HG03520 (cell line): ENCODE measurements at regions not wholly inside any gene's neighbourhood (a gene's known extent, or its start where the extent isn't known, plus 50 kb on each side); places are given as distances from the start of the nearest gene placed in this dataset.

Source experiments
- ATAC-seq: cut with Tn5 transposase; IDR thresholded peaks from one replicate; pipeline ENCODE4 v1.9.1; 2021; ENCODE audit warnings: mild to moderate bottlenecking, moderate library complexity; ENCODE audit not compliant: unreplicated experiment

DNA sequence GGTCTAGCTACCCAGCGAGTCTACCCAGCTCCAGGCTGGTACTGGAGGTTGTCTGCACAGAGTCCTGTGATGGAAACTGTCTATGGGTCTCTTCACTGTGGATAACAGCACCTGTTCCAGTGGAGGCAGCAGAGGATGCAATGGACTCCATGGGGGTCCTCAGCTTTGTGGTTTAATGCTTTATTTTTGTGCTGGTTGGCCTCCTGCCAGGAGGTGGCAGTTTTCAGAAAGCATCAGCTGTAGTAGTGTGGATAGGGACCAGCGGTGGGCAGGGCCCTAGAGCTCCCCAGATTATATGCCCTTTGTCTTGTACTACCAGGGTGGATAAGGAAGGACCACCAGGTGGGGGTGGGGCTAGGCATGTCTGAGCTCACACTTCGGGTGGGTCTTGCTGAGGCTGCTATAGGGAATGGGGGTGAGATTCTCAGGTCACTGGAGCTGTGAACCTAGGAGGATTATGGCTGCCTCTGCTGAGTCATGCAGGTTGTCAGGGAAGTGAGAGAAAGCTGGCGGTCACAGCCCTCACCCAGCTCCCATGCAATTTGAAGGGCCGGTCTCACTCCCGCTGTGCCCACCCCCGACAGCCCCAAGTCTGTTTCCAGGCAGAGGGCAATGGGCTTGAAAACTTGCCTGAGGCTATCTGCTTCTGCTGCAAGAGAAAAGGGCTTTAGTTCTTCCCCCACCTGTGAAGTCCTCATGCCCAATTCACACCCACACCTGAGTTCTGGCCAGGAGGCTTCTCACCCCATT lies 397.1 kb downstream of the TLE1 start:
- ATAC-seq = no peak

DNA sequence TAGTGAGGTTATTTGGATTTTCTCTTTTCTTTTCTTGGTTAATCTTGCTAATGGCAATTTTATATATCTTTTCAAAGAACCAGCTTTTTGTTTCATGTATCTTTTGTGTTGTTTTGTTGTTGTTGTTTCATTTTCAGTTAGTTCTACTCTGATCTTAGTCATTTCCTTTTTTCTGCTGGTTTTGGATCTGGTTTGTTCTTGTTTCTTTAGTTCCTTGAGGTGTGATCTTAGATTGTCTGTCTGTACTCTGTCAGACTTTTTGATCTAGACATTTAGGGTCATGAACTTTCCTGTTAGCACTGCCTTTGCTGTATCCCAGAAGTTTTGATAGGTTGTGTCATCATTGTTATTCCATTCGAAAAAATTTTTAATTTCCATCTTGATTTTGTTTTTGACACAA lies 399.7 kb downstream of the TLE1 start:
- ATAC-seq = no peak

DNA sequence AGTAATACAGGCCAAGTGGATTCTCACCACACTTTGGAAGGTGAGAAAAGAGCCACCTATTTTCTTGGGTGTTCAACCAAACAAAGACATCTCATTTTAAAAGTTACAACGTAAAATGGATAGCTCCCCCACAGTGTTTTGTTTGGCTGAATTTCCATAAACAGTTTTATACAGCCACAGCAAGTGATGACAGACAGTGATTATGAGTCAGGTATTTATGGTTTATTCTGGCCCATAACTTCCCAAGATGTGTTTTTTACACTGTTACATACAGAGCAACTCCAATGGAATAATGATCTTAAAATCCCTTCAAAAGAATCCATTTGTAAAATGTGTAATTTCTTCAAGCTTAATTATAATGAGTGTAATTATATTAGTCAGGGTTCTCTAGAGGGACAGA lies 421.3 kb downstream of the TLE1 start:
- ATAC-seq = no peak

DNA sequence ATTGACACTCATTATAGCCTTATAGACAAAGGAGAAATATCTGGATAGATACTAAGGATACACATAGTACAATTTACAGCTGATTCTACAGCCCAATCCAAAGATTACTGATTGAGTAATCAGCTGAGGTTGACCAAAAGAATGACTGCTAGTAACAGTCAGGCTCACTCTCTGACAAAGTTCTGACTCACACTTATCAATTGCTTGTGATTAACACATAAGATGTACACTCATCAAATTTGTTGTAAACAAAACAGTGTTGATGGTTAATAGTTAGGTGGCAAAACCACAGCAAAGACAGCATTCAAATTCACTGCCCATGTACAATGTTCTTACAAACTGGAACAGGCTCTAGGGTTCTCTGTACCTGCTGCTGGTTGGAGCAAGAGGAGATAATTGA lies 422.7 kb downstream of the TLE1 start:
- ATAC-seq = no peak

DNA sequence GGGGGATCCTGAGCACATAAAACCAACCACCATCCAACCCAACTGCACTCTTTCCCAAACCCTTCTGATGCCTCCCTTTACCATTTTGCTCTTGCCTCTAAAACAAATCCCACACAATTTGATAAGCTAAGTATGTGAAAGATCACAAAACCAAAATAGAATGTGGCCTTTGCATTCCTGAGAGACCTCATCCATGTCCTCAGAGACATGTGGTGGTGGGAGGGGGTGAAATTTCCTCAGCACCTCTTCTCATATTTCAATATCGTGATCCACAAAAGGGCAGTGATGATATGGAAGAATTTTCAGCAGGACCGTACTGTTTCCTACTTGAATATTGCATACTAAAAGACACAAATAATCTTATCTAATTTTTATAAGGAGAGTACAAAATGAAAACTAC lies 423.3 kb downstream of the TLE1 start:
- no peak for ATAC-seq

DNA sequence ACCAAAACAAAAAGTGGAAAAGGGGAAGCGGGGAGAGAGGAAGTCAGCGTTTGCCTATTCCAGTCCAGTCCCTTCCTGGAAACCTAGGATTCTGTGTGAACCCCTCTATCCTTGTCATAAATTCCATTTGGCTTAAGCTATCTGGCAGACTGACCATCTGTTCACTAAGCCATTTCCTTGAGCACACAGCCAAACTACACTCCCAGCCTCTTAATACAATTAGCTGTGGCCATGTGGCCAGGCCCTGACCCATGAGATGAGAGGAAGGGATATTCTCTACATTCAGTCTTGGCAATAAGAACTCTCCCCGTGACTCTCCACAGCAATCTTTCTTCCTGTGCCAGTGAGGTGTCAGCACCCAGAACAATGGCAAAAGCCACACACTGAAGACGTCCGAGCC lies 424.8 kb downstream of the TLE1 start:
- ATAC-seq = no peak

DNA sequence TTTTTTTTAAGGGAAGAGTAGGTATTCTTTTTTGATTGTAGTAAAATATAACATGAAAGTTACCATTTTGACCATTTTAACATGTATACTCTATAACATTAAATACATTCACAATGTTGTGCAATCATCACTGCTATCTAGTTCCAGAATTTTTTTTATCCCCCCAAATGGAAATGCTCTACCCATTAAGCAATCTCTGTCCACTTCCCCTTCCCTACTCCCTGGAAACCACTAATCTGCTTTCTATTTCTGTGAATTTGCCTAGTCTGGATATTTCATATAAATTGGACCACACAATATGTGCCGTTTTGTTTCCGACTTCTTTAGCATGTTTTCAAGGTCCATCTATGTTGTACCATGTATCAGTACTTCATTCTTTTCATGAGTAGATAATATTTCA lies 429.5 kb downstream of the TLE1 start:
- no peak for ATAC-seq

DNA sequence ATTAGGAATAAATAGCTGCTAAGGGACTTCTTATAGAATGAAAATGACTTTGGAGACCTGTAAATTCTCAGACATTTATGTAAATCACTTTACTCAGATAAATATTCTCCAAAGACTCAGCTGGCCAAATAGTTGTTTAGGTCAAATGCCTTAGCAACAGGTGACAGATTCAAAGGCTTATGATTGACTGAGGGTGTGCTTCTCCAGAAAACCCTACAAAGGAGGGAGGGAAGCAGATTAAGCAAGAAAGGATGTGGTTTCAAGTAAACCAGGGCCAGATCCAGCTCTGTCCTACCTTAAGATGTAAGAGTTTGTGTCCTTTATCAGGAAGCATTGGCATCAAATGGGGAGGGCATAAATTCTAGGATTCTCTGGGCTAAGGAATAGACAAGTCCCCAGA lies 433.0 kb downstream of the TLE1 start:
- ATAC-seq = no peak

DNA sequence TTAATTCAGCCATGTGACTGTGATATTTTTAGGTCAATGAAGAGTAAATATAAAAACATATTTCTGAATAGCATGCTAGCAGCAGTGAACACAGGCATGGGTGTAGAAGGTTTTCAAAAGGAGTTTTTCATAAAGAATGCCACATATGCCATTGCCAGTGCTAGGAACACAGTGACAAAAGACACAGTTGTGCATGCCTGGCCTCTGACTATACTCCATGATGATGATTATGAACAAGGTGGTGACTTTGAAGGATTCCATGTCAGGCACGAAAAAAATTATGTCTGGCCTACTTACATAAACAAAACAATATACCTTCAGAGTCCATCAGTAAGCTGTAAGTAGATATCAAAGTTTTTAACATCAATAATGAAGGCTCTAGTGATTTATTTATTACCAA lies 438.7 kb downstream of the TLE1 start:
- no peak for ATAC-seq

DNA sequence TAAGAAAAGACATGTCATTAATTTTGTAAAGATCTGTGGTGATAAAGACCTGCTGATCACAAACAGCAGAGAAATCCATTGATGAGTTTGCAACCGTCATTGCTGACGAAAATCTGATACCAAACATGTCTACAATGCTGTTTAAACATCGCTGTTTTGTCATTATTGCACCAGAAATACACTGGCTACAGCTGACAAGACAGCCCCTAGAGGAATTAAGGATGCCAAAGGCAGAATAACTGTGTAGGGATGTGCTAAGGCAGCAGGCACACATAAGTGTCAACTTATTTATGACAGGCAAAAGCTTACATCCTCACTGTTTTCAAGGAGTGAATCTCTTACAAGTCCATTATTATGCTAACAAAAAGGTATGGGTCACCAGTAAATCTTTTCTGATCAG lies 439.3 kb downstream of the TLE1 start:
- no peak for ATAC-seq

DNA sequence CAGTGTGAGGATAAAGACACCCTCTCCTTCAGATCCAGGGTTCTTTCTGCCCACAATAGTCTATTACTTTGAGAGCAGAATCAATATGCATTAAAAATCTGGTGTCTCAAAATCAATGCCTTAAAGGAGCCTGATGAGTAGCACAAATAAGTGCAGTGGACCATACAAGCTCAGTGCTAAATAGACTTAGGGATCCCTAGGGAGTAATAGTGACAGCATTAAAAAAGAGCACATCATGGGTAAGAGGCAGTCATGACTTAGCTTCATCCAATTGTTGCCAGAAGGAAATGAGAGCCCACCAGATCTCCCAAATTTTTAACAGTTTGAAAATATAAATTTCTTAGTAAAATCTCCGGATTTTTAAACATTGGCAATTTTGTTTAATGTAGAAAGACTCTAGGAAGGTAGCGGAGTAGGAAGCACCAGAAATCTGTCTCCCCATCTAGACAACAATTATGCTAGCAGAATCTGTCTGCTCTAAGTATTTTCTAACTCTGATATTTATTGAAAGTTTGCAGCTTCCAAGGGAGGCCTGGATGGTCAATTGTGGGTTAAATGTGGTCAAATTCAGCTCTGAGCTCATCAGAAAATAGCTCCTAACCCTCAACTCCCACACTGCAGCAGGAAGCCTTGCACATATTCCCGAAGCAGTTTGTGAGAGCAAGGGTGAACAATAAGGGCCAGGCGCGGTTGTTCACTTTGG lies 443.9 kb downstream of the TLE1 start:
- no peak for ATAC-seq

DNA sequence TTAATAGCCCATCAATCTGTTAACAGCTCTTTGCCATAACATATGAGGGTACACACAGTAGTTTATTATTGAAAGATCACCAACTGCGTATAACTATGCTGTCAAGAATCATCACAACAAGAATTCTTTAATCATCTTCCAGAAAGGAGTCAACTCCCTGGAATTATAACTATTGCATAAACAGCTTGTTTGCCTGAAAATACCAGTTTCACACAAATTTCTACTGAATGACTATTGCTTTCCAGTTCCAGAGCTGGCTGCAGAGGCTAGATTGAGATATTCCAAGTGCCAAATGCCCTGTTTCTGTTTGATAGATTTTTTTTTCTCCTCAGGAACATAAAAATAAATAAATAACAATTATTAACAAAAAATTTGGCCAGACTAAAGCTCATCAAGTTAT lies 444.7 kb downstream of the TLE1 start:
- ATAC-seq = no peak

DNA sequence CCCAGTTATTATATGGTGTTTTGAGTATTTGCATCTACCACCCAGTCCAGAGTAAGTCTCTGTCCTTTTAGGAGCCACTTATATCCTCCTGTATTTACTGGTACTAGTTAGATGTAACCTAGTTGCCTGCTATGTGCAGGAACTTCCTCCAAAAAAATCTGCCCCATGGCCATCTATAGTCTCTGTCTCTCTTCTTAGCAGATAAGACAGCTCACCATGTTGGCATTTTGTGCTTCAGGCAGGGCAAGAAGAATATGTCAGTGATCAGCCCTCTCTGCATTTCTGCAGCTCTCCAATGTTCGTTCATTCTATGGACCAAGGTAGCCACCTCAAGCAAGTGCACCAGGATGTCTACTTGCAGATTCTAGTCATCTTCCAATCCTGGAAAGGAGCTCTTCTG lies 446.5 kb downstream of the TLE1 start:
- ATAC-seq = no peak

DNA sequence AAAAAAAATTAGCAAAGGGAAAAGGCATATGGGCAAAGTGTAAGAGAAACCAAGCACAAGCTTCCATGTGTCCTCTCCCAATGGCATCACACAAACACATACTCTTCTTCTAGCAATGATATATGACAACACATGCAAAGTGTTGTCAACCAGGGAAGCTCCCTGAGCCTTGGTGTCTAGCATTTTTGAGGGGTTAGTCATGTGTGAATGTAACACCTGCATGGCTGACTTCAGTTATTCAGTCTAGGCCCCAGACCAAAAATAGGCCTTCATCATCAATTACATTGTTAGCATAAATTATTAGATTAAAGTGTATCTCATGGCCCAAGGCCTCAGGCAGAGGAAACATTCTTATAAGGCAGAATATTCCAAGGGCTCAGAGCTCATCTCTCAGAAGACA lies 450.0 kb downstream of the TLE1 start:
- no peak for ATAC-seq

DNA sequence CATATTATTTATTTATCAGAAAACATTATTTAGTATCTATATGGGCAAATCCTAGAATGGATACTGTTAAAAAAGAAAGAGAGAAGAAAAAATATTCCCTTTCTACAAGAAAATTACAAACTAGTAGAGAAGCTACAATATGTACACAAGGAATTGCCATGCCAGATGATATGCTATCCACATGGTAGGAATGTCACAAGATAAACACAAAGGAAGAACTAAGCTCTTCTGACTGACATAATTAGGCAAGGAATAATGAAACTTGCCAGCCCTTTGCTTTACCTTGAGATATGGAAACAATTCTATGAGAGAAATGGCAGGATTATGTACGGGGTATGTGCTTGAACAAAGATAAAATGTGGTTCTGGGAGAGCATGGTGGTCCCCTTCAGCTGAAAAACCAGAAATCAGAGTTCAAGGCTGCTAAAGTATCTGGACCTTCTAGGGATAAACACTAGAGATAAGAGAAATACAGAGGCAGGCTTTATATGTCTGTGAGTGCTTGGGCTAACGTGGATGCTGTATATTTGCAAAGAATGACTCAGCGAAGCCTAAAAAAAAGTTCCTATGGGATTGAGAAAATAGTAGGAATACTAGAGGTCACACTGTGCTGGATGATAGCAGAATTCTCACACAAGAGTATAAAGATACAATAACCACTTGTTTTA lies 451.6 kb downstream of the TLE1 start:
- no peak for ATAC-seq

DNA sequence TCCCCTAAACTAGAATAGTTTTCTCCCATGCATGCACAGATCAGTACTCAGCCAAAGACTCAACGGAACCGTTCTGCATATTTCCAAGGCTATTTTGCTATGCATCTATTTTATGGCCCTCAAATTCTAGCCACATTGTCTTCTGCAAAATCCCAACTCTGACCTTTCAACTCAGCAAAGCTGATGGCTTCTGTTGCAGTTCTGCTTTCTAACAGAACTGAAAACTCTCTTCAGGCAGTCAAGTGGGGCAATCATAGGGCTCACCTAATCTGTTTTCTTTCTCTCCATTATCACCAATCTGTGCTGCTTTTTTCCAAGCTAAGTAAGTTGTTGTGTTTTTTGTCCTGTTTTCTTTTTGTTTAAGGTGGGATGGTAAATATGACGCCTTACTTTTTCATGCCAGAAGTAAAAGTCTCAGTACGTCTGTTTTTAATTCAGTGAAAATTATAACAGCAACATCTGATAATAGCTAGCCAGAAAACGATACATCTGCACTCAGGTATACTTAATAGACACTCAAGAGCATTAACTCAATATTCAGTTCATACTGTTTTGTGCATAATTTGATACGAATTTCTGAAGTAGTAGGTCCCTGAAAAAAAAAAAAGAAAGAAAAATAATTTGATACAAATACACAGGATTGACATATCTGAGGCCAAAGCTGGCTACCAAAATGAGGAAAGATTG lies 454.3 kb downstream of the TLE1 start:
- no peak for ATAC-seq

DNA sequence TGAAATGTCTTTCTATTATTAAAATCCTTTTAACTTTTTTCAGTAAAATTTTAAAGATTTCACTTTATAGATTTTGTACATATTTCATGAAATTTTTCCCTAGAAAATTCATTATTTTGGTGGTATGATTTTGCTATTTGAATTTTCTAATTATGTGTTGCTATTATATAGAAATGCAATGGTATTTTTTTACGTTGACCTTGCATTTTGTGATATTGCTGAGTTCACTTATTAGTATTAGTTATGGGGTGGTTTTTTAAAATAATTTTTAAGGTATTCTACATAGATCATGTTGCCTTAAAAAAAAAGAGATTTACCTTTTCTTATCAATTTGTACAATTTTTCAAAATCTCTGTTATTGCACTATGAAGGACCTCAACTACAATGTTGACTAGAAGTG lies 458.3 kb downstream of the TLE1 start:
- ATAC-seq = no peak

DNA sequence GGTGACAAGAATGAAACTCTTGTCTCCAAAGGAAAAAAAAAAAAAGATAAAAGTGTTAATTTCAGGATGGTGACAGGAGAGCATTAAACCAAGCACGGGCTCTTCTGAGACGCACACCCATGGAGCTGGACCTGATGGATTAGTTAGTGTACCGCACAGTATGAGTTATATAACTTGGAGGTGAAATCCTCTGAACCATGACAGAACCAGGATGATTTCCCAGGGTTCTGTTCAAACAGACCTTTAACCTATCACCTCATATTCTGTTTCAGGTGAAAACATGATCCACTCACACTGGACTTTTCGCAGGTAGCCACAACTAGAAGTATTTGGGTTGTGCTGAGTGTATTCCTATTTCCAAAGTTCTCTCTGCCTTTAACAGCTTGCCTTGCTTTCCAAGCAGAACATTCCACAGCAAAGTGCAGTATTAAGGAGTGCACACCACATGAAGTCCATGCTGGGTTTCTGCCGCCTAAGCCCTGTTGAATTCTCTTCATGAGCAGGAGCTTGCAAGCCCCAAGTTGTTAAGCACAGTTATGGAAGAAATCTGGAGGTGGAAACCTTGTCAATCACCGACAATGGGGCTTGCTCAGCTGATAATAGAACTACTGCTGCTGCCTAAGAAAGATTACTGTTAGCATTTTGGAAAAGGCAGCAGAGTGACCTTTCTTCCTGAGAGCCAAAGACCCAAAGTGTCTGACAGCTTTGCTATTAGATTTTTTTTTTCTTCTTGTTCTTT lies 461.7 kb downstream of the TLE1 start:
- ATAC-seq = no peak

DNA sequence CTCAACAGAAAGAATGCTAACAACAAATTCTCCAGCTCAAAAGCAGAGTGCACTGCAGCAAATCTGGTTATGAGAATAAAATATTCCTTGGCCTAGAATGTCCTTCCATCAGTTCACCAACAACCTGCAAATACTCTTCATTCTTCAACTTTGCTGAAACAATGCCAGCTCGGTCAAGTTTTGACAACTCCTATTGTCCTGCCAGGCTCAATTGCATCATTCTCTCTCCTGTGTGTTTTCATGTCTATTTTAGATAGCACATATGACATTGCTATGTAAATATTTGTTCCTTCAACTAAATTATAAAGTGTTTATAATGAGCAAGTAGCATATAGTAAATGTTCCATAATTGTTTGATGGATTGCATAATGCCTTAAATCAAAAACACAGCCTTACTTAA lies 463.8 kb downstream of the TLE1 start:
- no peak for ATAC-seq

DNA sequence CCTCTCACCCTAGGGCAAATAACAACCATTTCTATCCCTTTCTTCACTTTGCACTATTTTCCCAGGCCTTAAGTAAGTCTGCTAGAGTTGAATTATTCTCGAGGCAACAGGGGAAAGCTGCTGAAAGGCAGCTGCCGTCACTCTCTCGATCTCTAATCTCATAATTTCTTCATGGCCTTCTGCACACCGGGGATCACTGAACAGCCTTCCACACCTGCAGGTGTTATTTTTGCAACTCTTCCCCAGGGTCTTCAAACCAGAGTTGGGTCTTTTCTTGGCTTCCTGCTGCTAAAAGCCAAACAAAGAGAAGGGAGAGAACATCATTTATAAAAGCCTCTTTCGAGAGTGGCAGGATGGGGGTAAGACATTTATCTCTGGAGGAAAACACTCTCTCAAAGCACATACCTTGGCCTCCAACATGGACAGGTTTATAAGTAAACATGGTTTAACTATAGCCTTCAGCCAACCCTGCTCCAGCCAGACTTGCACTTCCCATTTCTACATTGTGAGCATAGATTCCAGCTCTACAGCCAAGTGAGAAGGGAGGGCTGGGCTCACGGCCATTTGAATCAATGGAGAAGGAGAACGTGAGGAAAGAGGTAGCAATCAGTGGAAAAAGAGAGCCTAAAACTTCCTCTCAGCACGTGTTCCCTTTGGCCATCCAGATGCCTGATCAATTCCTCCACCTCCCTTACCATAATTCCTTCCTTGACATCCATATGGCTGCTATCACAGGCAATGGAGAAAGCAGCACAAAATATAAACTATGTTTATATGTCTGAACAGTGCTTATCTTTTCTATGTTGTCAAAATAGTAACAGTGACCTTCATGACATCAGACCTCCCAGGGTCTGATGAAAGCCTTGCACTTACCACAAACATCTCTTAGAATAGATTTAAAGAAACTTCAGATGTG lies 464.9 kb downstream of the TLE1 start:
- ATAC-seq = no peak
